ENCODE measurements at regions not wholly inside any gene's neighbourhood (a gene's known extent, or its start where the extent isn't known, plus 50 kb on each side); places are given as distances from the start of the nearest gene placed in this dataset.

GRCh38 chr3:163315786-163316185, 1762.5 kb downstream of the SI start:
- in situ Hi-C loops (cut with MboI) (no loop called here), intact Hi-C loops (cut with micrococcal nuclease) (no loop called here)
- Histone ChIP-seq H3K4me2 (ENCODE audit: insufficient read depth, low read length) (no peak overlapping the region), H3K36me3 (ENCODE audit: control insufficient read depth, insufficient read depth, low read length) (no peaks in the 10 kb centered on the region), H3K9ac (ENCODE audit: insufficient read depth in 1 of 2, low read depth in 2 of 2, low read length in 2 of 2) (no peak overlapping the region), H3K9me1 (ENCODE audit: control insufficient read depth, insufficient read depth, low read length) (no peaks in the 10 kb centered on the region), H3K79me2 (ENCODE audit: control insufficient read depth, insufficient read depth, low read length) (no peaks in the 10 kb centered on the region), H3K4me1 (replicated peaks in 1 of 2; ENCODE audit: control insufficient read depth in 2 of 2, insufficient read depth in 2 of 2, low read length in 2 of 2) (no peaks in the 10 kb centered on the region), H2AFZ (ENCODE audit: low read depth, low read length) (no peak overlapping the region), H3K27ac (ENCODE audit: extremely low read depth, low read depth, low read length) (no peak overlapping the region), H3K9me3 (replicated peaks; ENCODE audit: control insufficient read depth, insufficient read depth, low read depth, low read length) (no peaks in the 10 kb centered on the region), H3K4me3 (no peak overlapping the region), H4K20me1 (replicated peaks; ENCODE audit: control insufficient read depth, insufficient read depth, low read length) (no peaks in the 10 kb centered on the region), H3K27me3 (ENCODE audit: control insufficient read depth in 2 of 2, insufficient read depth in 2 of 2, low read length in 2 of 2) (no peaks in the 10 kb centered on the region)
- ATAC-seq (no peak), FAIRE-seq (no peak), DNase-seq (ENCODE audit: extremely low read depth in 1 of 4, low spot score in 3 of 4) (no peak)
- TF ChIP-seq MGA (IDR thresholded peaks at IDR 0.05), result no peak
- no peak for TF ChIP-seq FOXJ2 (tag; IDR thresholded peaks at IDR 0.05)
- no peak for TF ChIP-seq ZNF133 (CRISPR knock-in tag; IDR thresholded peaks at IDR 0.05)
- no peak for TF ChIP-seq RBFOX2 (IDR thresholded peaks at IDR 0.05; ENCODE audit: low read depth, low read length)
- TF ChIP-seq MAFG (tag; conservative IDR thresholded peaks at IDR 0.05), result no peak
- POLR2A ChIA-PET, result no interaction called here
- CTCF ChIA-PET (ENCODE audit: low intra/inter-chr PET ratio), result no interaction called here
- BruUV-seq (replicated peaks), result no TSS peak
